ENCODE measurements at regions not wholly inside any gene's neighbourhood (a gene's known extent, or its start where the extent isn't known, plus 50 kb on each side); places are given as distances from the start of the nearest gene placed in this dataset.
"Not testable (repeated sequence)": the region's sequence is repeated elsewhere in the genome, so short reads cannot be mapped to it uniquely, and the experiment has no call there.

DNA sequence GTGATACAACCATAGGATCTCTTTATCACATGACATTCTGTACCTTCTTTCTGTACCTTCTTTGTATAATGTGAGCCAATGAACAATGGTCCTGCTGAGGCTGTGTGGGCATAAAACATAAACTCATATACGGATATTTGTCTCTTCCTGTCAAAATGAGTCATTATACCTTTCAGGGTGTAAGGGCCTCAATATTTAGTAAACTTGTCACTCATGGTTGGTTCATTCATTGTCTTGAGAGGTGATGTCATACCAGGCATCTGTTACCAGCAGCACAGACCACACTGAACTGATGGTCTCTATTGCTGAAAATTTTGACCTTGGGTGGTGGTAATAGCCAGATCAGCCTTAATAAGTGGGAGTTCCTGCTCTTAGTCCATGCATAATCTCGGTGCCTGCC lies 287.6 kb upstream of the TPK1 start:
- no peak overlapping the region for H3K27ac Mint-ChIP-seq
- intact Hi-C loops (cut with micrococcal nuclease): no loop called here
- no peaks in the 10 kb centered on the region for H3K27me3 Mint-ChIP-seq (ENCODE audit: low read depth in 2 of 2)

DNA sequence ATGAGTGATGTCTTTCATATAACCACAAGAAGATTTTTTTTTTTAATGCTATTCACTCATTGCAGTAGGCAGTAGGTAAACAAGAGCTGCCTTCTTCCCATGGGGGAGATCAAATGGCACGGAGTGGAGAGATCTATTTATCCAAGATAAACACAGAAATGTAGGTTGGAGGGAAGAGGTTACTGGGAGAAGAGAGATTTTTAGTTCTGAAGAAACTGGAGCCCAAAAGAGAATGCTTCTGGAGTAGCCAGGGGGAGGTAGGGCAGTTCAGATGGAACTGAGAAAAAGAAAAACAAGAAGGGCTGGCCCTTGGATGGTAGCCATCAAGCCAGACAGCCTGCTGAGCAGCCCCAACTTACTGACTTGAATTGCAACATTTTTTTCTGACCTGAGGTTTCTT lies 270.1 kb upstream of the TPK1 start:
- Histone ChIP-seq H3K27ac (ENCODE audit: low read length) (no peak overlapping the region), H3K4me3 (ENCODE audit: low read length) (no peak overlapping the region), H3K9me3 (ENCODE audit: control insufficient read depth, insufficient read depth, low read length) (no peaks in the 10 kb centered on the region), H3K27me3 (ENCODE audit: control insufficient read depth, insufficient read depth, low read length) (no peaks in the 10 kb centered on the region), H3K36me3 (ENCODE audit: control insufficient read depth, insufficient read depth, low read length) (no peaks in the 10 kb centered on the region), H3K4me1 (ENCODE audit: control insufficient read depth, insufficient read depth, low read length) (no peaks in the 10 kb centered on the region)
- H3K4me1 Mint-ChIP-seq: no peaks in the 10 kb centered on the region
- H3K36me3 Mint-ChIP-seq: no peaks in the 10 kb centered on the region
- WGBS (ENCODE audit: insufficient coverage): no CpG with 5 or more reads among the region's 1 CpG
- DNase-seq (no peak), ATAC-seq (no peak)
- TF ChIP-seq, protein P1, sequence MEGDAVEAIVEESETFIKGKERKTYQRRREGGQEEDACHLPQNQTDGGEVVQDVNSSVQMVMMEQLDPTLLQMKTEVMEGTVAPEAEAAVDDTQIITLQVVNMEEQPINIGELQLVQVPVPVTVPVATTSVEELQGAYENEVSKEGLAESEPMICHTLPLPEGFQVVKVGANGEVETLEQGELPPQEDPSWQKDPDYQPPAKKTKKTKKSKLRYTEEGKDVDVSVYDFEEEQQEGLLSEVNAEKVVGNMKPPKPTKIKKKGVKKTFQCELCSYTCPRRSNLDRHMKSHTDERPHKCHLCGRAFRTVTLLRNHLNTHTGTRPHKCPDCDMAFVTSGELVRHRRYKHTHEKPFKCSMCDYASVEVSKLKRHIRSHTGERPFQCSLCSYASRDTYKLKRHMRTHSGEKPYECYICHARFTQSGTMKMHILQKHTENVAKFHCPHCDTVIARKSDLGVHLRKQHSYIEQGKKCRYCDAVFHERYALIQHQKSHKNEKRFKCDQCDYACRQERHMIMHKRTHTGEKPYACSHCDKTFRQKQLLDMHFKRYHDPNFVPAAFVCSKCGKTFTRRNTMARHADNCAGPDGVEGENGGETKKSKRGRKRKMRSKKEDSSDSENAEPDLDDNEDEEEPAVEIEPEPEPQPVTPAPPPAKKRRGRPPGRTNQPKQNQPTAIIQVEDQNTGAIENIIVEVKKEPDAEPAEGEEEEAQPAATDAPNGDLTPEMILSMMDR (IDR thresholded peaks at IDR 0.05): no peak
- intact Hi-C loops (cut with micrococcal nuclease): no loop called here
- H3K4me3 Mint-ChIP-seq: no peak overlapping the region
- H3K9me3 Mint-ChIP-seq: peaks cover 3 to 6% of the 10 kb centered on the region in 2 donors
- no peak overlapping the region for H3K27ac Mint-ChIP-seq
- H3K27me3 Mint-ChIP-seq (ENCODE audit: low read depth in 2 of 2): no peaks in the 10 kb centered on the region

More for the DNA sequence above, 287.6 kb upstream of the TPK1 start:
- WGBS (ENCODE audit: insufficient coverage): 83% methylated on average over 2 of the region's 2 CpGs
- no peak for ATAC-seq
- no peak for DNase-seq
- no peak overlapping the region for H3K4me3 ChIP-seq (ENCODE audit: low read length)
- Mint-ChIP-seq H3K4me1 (no peaks in the 10 kb centered on the region), H3K36me3 (no peaks in the 10 kb centered on the region), H3K4me3 (no peak overlapping the region), H3K9me3 (peaks cover 11 to 17% of the 10 kb centered on the region in 2 donors)
- H3K27me3 ChIP-seq (ENCODE audit: control insufficient read depth, insufficient read depth, low read length): no peaks in the 10 kb centered on the region
- no peak overlapping the region for H3K27ac ChIP-seq (ENCODE audit: low read length)
- no peaks in the 10 kb centered on the region for H3K36me3 ChIP-seq (ENCODE audit: control insufficient read depth, insufficient read depth, low read length)
- no peaks in the 10 kb centered on the region for H3K4me1 ChIP-seq (ENCODE audit: control insufficient read depth, insufficient read depth, low read length)
- TF ChIP-seq, protein P1 (IDR thresholded peaks at IDR 0.05): no peak
- no peaks in the 10 kb centered on the region for H3K9me3 ChIP-seq (ENCODE audit: control insufficient read depth, insufficient read depth, low read length)

DNA sequence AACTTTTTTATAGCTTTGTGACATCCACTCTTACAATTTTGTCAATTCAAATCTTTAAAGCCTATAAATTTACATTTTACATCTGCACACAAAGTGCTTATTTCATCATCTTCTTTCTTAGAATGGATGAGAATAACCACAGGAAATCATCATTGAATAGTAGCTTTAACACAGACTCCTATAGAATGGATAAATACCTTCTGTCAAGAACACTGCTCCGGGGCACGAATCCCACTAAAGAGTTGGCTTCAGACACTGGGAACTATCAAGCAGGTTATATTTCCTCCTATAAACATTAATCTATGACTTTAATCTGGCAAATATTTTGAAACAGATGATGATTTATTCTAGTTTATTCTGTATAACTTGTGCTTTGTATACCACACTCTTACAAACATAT lies 269.7 kb upstream of the TPK1 start:
- Histone ChIP-seq H3K4me3 (ENCODE audit: low read length) (no peak overlapping the region), H3K36me3 (ENCODE audit: control insufficient read depth, insufficient read depth, low read length) (no peaks in the 10 kb centered on the region), H3K9me3 (ENCODE audit: control insufficient read depth, insufficient read depth, low read length) (no peaks in the 10 kb centered on the region), H3K27me3 (ENCODE audit: control insufficient read depth, insufficient read depth, low read length) (no peaks in the 10 kb centered on the region), H3K4me1 (ENCODE audit: control insufficient read depth, insufficient read depth, low read length) (no peaks in the 10 kb centered on the region), H3K27ac (ENCODE audit: low read length) (no peak overlapping the region)
- intact Hi-C loops (cut with micrococcal nuclease): no loop called here
- no peak overlapping the region for H3K4me3 Mint-ChIP-seq
- ATAC-seq: no peak
- H3K4me1 Mint-ChIP-seq: no peaks in the 10 kb centered on the region
- 90% methylated on average over 2 of the region's 2 CpGs for WGBS (ENCODE audit: insufficient coverage)
- TF ChIP-seq, protein P1 (IDR thresholded peaks at IDR 0.05): no peak
- H3K9me3 Mint-ChIP-seq: peaks cover 3 to 4% of the 10 kb centered on the region in 2 donors
- no peak overlapping the region for H3K27ac Mint-ChIP-seq
- DNase-seq: no peak
- no peaks in the 10 kb centered on the region for H3K36me3 Mint-ChIP-seq
- no peaks in the 10 kb centered on the region for H3K27me3 Mint-ChIP-seq (ENCODE audit: low read depth in 2 of 2)

DNA sequence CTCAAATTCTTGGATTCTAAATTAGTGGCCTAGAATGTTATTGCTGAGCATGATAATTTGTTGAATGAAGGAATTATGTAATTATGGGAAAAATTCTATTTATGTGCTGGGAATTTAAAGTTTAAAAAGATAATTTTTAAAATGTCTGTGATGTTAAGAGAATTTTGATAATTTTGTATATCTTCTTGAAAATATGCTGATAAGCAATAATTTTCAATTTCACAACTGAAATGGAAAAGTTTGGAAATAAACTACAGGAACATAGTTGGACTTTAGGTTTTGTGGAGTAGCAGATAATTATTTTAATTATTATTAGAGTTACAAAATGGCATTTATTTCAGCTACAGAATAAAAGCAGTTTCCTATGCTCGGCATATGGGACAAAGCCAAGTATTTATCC lies 268.5 kb upstream of the TPK1 start:
- H3K27me3 Mint-ChIP-seq (ENCODE audit: low read depth in 2 of 2): no peaks in the 10 kb centered on the region
- H3K4me3 Mint-ChIP-seq: no peak overlapping the region
- H3K27ac Mint-ChIP-seq: no peak overlapping the region
- H3K36me3 Mint-ChIP-seq: no peaks in the 10 kb centered on the region
- H3K9me3 Mint-ChIP-seq: peaks cover 0 to 4% of the 10 kb centered on the region in 2 donors
- WGBS (ENCODE audit: insufficient coverage): no CpG with 5 or more reads among the region's 1 CpG
- Histone ChIP-seq H3K4me1 (ENCODE audit: control insufficient read depth, insufficient read depth, low read length) (no peaks in the 10 kb centered on the region), H3K9me3 (ENCODE audit: control insufficient read depth, insufficient read depth, low read length) (no peaks in the 10 kb centered on the region), H3K27ac (ENCODE audit: low read length) (no peak overlapping the region), H3K4me3 (ENCODE audit: low read length) (no peak overlapping the region), H3K36me3 (ENCODE audit: control insufficient read depth, insufficient read depth, low read length) (no peaks in the 10 kb centered on the region), H3K27me3 (ENCODE audit: control insufficient read depth, insufficient read depth, low read length) (no peaks in the 10 kb centered on the region)
- intact Hi-C loops (cut with micrococcal nuclease): no loop called here
- H3K4me1 Mint-ChIP-seq: no peaks in the 10 kb centered on the region
- no peak for DNase-seq
- TF ChIP-seq, protein P1 (IDR thresholded peaks at IDR 0.05): no peak
- no peak for ATAC-seq

DNA sequence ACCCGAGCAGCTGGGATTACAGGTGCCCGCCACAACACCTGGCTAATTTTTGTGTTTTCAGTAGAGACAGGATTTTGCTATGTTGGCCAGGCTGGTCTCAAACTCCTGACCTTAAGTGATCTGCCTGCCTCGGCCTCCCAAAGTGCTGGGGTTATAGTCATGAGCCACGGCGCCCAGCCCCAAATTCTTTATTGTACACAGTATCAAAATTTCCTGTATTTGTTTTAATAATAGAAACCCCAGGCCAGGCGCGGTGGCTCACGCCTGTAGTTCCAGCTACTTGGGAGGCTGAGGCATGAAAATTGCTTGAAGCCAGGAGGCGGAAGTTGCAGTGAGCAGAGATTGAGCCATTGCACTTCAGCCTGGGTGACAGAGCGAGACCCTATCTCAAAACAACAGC lies 266.3 kb upstream of the TPK1 start:
- H3K4me3 ChIP-seq (ENCODE audit: low read length); DNase-seq; H3K27ac Mint-ChIP-seq; H3K36me3 Mint-ChIP-seq; H3K9me3 Mint-ChIP-seq; H3K4me1 ChIP-seq (ENCODE audit: control insufficient read depth, insufficient read depth, low read length); H3K27me3 Mint-ChIP-seq (ENCODE audit: low read depth in 2 of 2); ATAC-seq; H3K4me1 Mint-ChIP-seq; H3K4me3 Mint-ChIP-seq; H3K27me3 ChIP-seq (ENCODE audit: control insufficient read depth, insufficient read depth, low read length); H3K36me3 ChIP-seq (ENCODE audit: control insufficient read depth, insufficient read depth, low read length); H3K27ac ChIP-seq (ENCODE audit: low read length); H3K9me3 ChIP-seq (ENCODE audit: control insufficient read depth, insufficient read depth, low read length); intact Hi-C loops (cut with micrococcal nuclease): not testable (repeated sequence)
- WGBS (ENCODE audit: insufficient coverage): 93% methylated on average over 9 of the region's 10 CpGs
